AG08396 (cell line): ENCODE measurements at regions not wholly inside any gene's neighbourhood (a gene's known extent, or its start where the extent isn't known, plus 50 kb on each side); places are given as distances from the start of the nearest gene placed in this dataset.
"Not testable (repeated sequence)": the region's sequence is repeated elsewhere in the genome, so short reads cannot be mapped to it uniquely, and the experiment has no call there.

Experiments
- DNase-seq: peaks from one replicate; pipeline ENCODE4 v3.0.0; 2012; ENCODE audit warnings: low spot score, mixed read lengths

DNA sequence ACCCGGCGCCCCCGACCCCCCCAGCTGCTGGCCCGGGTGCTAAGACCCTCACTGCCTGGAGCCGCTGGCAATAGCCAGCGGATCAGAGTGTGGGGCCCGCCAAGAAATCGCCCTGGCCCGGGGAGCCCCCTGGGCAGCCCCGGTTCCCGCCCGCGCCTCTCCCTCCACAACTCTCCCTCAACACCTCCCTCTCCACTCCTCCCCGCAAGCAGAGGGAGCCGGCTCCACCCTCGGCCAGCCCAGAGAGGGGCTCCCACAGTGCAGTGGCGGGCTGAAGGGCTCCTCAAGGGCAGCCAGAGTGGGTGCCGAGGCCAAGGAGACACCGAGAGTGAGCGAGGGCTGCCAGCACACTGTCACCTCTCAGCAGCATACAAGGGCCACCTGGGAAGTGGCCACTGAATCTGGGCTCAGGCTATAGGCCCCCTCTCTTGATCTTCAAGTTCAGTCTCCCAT, 385.5 kb downstream of the SEC14L1 start:
- no peak for DNase-seq

DNA sequence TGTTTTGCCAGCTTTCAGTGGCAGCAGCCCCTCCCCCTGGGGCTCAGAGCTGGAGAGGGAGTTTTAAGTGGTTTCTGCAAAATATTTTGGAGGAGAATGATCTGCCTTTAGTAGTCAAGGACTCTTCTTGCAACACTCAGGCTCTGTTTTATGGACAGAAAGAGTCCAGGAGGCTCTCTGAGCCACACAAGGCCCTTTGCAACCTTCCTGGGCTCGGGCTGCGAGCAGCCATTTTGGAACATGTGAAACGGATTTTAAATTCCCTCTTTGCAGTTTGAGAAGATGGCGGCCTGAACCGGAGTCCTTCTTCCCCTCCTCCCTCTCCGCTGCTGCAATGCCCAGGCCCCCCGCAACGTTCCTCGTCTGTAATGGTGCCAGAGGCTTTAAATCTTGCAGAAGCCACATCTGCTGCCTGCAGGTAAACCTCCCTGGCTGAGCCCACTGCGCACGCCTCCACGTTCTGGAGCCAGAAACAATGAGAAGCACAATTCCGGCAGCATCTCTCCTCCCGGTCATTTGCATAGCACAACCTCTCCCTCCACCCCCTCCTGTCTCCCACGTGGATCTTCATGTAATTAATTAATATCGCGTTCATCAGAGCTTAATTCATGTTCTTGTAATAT, 386.1 kb downstream of the SEC14L1 start:
- no peak for DNase-seq

DNA sequence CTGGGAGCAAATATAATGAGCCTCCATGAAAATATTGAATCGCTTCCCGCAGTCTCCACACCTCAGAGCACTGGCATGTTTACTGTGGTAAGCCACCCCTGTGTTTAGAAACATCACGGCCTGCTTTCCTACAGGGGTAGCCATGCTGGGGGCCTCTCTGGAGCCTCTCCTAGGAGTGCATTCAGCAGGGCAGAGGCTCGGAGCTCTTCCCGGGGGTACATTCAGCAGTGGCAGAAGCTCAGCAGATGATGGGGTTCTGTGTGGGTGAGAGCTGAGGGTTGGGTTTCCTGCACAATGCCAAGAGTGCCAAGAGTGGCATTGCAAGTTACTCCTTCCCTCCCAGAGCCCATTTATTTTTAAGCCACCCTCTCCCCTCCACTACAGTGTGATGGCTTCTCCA, 386.6 kb downstream of the SEC14L1 start:
- DNase-seq: no peak

DNA sequence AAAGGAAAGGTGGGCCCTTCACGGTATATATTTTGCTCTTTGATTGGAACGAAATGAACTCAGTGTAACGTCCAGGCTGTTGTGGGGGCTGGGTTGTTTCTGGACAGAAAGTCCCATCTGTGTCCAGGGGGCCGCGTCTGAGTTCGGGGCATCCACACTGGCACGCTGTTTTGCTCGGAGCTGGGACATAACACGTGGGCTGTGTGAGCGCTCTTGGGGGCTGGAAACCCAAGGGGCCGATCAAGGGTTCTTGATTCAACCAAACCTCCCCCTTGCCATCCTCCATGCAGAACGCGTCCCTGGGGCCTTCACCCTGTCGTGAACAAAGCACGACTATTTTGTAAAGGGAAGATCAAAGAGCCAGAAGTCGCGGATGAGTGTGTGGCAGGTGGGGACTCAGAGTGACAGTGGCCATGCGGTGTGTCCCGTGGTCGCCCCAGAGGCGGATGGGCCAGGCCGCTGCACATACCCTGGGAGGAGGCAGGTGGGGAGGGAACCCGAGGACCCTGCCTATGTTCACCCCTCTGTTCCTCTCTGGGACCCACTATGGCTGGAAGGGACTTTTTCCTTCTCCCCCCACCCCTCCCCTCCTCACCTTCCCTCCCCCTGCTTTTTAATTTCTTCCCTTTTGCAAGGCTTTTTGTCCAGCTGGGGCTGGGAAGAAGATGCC, 387.2 kb downstream of the SEC14L1 start:
- DNase-seq: no peak

DNA sequence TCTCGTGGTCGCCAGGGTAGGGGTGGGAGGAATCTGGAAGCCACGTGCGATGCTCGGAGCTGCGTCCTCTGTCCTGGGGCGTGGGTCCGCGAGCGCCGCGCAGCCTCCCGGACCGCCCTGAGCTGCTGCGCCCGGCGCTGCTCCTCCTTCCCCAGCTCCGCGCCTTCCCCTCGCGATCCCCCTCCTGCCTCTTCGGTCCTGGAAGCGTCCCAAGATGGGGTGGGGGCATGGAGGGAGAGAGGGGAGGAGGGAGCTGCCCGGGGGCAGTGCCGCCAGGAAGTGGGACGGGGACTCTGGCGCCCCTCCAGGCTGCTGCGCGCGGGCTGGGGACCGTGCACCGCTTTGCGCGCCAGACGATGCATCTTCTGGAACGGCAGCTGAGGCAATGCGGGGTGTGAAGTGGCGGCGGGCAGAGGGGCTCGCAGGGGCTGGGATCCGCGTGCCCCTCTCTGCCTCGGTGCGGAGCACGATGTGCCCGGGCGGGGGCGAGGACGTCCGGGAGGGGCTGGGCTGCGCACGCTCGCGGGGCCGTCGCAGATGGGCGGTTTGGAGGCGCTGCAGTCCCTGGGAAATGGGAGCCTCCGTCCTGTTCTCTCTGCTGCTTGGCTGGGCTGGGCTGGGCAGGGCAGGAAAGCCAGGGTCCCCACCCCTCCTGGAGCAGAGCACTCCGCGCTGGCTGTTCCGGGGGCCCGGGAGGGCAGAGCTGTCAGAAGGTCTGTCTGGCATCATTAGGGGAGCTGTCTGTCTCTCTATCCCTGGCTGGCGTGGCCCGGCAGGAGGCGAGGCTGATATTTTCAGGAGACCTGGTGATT, 388.0 kb downstream of the SEC14L1 start:
- no peak for DNase-seq

DNA sequence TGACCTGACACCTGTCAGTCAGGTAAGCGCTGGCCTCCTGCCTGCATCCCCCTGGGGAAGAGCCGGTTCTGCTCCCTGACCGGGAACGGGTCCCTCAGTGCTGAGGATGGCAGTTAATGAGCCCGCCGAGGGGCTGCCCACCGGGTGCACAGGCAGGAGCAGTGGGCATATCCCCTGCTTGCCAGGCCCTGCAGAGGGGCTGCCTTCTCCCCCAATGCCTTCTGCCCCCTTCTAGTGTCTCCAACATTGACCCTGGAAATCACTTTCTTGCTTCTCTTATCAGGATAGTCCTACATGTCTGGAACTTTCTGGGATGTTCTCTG, 388.5 kb downstream of the SEC14L1 start:
- no peak for DNase-seq

DNA sequence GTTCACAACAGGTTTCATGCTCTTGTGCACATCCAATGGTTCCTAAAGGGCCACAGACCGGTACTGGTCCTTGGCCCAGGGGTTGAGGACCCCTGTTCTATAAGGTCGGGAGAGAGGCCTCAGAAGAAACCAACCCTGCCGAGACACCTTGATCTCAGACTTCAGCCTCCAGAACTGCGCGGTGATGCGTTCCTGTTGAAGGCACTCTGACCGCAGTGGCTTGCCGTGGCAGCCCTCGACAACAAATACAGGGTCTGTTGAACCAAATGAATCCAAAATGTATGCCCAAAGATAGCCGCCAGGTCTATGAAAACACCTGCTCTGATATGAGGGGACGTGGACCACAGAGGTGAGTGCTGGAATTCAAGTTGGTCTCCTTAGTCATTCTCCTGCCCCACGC, 389.8 kb downstream of the SEC14L1 start:
- no peak for DNase-seq

DNA sequence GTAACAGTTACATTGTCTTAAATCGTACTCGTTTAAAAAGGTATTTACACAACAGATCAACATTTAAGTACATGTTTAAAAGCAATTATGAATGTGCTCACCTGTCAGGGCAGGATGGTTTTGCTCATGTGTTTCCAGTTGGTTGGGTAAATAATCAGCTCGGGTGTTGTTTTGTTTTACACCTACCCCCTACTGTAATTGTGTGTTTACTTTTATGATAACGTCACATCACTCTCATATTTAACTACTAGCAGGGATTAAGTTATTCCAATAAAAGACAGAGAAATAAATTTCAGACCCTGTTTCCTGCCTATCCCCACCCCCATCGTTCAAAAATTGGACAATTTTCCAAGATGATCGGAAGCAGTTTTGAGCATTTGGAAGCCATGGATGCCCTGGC, 390.2 kb downstream of the SEC14L1 start:
- no peak for DNase-seq

DNA sequence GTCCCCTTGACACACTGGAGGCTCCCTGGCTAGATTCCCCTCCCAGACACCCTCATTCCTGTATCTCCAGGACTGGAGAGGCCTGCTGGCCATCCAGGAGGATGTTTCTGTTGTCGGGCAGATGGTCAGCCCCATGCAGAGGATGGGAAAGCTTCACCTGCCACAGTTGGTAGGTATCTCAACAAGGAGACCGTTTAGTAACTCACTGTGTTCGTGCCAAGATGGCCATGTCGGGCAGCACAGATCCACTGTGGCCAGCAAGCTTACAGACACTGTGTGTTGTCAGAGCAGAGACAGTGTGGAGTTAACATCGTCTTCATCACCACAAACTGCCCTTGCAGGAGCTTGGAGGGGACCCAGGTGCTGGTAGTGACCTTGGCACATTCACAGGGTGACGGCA, 390.9 kb downstream of the SEC14L1 start:
- DNase-seq: no peak

DNA sequence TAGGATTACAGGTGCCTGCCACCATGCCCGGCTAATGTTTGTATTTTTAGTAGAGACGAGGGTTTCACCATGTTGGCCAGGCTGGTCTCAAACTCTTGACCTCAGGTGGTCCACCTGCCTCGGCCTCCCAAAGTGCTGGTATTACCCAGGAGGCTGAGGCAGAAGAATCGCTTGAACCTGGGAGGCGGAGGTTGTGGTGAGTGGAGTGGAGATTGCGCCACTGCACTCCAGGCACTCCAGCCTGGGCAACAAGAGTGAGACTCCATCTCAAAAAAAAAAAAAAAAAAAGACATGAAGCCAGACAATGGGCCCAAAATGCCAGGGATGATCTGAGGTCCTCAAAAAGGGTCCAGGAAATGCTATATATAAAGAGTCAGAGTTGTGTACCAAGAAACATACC, 392.9 kb downstream of the SEC14L1 start:
- DNase-seq: not testable (repeated sequence)

DNA sequence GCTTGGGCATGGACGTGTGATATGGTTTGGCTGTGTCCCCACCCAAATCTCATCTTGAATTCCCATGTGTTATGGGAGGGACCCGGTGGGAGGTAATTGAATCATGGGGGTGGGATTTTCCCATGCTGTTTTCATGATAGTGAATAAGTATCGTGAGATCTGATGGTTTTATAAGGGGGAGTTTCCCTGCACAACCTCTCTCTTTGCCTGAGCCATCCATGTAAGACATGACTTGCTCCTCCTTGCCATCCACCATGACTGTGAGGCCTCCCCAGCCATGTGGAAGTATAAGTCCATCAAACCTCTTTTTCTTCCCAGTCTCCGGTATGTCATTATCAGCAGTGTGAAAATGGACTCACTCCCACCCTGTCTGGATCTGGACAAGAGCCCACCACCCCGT, 393.4 kb downstream of the SEC14L1 start:
- DNase-seq: no peak

DNA sequence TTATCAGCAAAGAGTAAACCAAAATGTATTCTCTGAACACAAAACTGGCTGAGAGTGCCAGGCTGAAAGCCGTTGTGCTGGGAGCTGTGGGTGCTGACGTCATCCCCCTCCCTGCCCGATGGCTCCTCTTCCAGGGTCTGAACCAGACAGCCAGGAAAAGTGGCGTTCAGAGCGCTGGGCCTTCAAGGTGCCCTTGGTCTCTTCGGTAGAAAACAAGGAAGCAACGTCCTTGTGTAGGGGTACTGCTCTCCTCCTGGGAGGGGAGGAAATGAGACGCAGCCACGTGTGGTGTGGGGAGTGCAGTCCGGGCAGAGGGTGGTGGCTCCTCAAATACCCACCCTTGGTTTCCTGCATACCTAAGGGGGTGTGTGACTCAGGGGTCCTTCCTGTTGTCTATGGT, 394.7 kb downstream of the SEC14L1 start:
- peak; percentile 52 for DNase-seq

DNA sequence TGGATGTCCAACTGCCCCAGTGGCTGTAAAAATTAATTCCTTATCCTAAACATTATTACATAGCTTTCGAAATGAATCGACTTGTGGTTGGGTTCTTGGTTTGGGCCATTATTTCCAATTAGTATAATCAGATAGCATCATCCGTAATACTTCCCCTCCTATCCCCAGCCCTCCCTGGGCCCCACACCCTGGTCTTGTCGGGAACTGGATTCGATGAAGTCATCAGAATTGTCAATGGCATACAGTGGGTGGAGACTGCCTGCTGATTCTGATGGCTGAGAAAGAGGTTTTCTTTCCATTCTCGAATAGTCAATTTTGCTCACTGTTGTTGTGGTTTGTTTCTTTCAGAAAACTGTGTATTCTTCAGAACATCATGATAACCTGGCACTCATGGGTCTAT, 395.1 kb downstream of the SEC14L1 start:
- DNase-seq: no peak

DNA sequence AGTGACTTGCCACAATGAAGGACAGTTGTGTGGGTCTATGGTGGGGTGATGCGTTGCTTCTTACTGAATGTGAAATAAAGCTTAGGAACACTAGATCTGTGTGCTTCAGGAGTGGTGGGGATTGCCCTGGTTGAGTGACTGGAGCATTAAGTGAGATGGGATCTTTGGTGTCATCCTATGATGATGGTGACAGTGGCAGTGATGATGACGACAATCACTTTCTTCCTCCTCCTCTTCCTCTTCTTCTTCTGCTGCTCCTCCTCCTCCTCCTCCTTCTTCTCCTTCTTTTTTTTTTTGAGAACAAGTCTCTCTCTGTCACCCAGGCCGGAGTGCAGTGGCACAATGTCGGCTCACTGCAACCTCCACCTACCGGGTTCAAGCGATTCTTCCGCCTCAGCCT, 396.8 kb downstream of the SEC14L1 start:
- no peak for DNase-seq

DNA sequence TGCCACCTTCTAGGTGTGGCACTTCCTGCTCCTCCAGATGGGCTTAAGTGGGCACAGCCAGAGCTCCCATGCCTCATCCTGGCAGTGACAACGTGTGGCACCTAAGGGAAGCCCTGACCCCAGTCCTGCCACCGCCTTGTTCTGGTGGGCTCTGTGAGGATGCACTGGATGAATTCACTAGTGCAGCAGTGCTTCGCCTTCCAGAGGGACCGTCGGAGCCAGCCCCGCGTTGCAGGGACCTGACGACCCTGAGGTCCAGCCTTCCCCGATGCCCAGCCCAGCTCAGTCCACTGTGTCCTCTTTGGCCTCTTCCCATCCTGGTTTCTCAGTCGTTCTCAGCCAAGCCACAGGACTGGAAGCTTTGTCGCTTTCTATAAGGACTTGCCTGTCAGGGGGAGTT, 399.8 kb downstream of the SEC14L1 start:
- no peak for DNase-seq

DNA sequence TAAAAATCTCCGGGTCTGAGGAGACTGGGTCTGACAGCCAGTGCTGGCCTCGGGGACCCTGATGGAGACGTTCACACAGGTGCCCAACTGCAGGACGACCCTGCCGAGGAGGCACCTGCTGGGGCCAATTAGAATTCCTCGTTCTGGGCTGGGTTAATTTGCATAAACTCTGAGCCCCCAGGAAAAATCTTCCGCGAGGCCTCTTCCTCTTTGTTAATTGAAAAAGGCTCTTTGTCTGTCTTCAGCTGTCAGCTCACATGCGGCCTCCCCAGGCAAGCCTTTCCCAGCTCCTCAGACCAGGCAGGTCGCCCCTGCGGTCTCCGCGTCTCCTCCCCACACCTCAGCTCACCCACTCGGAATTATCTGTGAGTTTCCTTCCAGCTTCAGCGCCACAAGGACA, 400.2 kb downstream of the SEC14L1 start:
- no peak for DNase-seq

DNA sequence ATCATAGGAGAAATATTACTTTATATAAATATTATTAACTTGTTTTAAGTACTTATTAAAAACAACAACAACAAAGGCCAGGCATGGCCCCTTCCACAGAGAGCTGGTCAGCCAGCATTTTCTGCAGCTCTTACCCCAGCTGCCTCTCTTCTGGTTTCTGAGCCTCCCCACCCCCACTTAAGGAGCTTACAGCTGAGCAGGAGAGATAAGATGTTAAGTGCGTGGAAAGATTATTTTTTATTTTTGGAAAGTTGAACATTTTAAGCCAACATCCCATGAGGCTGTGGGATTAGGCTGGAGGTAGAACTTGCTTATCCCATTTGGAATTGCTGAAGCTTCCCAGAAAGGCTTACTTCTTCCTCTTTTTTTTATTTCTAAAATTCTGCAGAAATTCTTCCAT, 401.2 kb downstream of the SEC14L1 start:
- DNase-seq: no peak

DNA sequence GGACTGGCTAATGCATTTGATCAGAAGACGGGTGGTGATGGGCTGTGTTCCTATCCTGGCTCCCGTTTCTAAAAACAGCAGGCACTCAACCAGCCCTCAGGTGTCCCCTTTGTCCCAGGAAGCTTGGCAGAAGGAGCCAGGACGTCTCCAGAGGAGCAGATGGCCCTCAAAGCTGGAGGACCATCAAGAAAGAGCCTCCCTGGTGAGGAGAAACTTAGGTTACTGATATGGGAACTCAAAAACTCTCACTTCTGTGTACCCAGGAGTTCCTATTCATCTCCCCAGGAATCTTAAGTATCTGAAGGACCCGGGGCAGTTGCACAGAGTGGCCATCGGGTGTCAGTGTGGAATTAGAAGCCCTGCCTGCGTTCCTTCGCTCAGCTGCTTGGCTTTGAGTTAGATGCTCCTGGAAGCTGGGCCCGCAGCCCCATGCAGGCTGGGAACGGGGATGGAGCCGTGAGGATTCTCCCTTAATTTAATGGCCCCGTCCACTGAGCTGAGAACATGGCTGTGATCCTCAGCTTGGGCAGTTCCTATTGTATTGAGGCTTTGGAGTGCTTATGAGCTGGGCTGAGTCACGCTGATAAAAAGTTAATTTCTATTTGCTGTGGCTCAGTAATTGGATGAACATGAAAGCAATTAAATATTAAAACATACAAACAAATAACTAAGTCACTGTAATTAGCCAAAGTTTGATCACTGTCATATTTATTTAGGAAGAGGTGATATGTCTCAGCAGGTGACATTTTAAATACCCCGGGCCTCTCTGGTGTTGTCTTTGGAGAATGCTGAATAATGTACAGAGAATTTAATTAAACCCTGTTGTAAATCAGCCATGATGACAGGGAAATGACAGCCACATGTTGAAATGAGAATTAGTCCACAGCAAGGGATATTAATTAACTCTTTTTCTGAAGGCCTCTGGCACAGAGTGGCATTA, 402.1 kb downstream of the SEC14L1 start:
- peak; percentile 88 for DNase-seq

DNA sequence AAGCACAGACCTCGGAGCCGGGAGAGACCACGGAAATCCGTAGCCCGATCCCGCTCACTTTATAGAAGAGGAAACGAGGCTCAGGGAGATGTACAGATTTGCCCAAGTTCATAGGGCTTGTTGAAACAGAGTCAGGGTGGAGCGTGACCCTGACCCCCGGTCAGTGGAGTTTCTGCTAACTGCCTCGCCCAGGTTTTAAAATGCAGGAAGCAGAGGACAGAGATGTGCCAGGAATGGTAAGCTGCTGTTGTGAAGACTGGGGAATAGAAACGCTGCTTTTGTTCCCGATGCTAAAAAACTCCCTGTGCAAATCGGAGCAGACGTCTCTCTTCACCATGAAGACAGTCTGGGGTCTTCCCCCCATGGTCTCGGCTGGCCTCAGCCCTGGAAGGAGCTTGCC, 403.0 kb downstream of the SEC14L1 start:
- DNase-seq: no peak

DNA sequence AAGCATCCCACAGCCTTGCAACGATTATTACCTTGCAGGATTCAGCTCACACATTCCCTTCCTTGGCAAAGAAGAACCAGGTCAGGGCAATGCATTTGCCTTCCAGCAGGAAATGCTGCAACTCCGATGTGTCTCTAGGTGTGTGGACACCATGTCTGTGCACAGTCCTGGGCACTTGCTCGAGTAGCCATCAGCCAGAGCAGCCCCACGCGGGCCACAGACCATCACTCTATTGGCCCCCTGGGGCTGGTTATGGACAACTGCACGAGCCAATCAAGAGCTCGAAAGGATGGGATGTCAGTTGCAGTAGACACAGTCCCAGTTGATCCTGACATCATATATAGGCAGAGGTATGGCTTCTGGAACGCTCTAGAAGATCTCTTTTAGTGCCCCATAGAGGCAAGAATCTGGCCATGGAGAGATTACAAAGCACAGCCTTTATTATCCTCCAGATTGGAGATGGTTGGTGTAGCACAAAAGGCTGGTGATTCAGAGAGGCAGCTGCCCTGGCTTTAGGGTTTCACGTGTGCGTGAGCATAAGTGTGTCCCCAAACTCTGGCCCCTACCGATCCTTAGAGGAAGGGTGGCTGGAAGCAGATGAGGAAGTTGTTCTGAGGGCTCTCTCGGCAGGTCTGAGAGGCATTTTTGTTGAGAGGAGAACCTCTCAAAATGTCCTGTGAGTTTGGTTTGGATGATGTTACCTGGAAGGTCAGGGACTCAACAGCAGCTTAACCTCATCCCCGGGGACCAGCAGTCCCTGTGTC, 403.8 kb downstream of the SEC14L1 start:
- DNase-seq: no peak

DNA sequence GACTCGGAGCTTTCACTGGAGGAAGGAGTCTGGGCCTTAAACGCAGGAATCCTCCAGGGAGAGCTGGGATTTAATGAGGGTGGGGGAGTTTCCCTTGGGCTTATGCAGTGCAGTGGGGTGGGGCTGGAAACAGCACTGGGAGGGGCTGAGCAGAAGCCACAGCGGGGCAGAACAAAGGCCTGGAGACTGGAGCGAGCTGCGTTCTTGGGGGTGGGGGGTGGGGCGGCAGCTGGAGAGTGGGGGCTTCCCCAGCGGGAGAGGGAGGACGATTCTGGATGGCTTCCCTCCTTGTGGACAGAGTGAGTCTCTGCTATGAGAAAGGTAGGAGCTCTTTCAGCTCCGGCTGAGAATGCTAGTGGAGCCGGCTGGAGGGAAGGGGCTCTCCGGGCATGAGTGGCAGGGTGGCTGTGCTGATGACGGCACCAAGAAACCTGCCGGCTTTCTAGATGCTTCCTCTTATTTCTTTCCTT, 406.0 kb downstream of the SEC14L1 start:
- DNase-seq: no peak
